HepG2 (cell line): ENCODE measurements at regions not wholly inside any gene's neighbourhood (a gene's known extent, or its start where the extent isn't known, plus 50 kb on each side); places are given as distances from the start of the nearest gene placed in this dataset.

Source experiments
- AHR ChIP-seq: IDR thresholded peaks from 2 replicates; pipeline ENCODE4 v1.6.1; 2018; ENCODE audit warnings: missing genetic modification reagents, missing compliant biosample characterization
- ASH2L ChIP-seq: fragments of 300-600, 200-600 bp; sonication (generic); IDR thresholded peaks from 2 replicates; pipeline ENCODE4 v1.7.0; 2017; ENCODE audit warnings: low read depth, mild to moderate bottlenecking, moderate library complexity, mixed read lengths, low read length; ENCODE audit not compliant: insufficient read length
- ATF6 ChIP-seq: sonication (generic); formaldehyde crosslinking; conservative IDR thresholded peaks from 2 replicates; pipeline ENCODE4 v1.4.0; 2020; ENCODE audit warnings: missing genetic modification reagents
- CENPT ChIP-seq: sonication (generic); formaldehyde crosslinking; IDR thresholded peaks from 2 replicates; pipeline ENCODE4 v1.8.0; 2022; ENCODE audit warnings: low read depth, mild to moderate bottlenecking, moderate library complexity, missing genetic modification reagents
- E2F2 ChIP-seq: sonication (generic); formaldehyde crosslinking; IDR thresholded peaks from 2 replicates; pipeline ENCODE4 v1.4.0; 2020; ENCODE audit warnings: missing genetic modification reagents, borderline replicate concordance
- GPBP1L1 ChIP-seq: sonication (generic); formaldehyde crosslinking; IDR thresholded peaks from 2 replicates; pipeline ENCODE4 v1.5.0; 2020; ENCODE audit warnings: mild to moderate bottlenecking, missing genetic modification reagents
- GTF3A ChIP-seq: sonication (generic); formaldehyde crosslinking; conservative IDR thresholded peaks from 2 replicates; pipeline ENCODE4 v1.4.0; 2020; ENCODE audit warnings: mild to moderate bottlenecking, missing genetic modification reagents
- GZF1 ChIP-seq: sonication (generic); formaldehyde crosslinking; IDR thresholded peaks from 2 replicates; pipeline ENCODE4 v1.5.1; 2020; ENCODE audit warnings: mild to moderate bottlenecking, missing genetic modification reagents
- HNF4A ChIP-seq: sonication (generic); formaldehyde crosslinking; IDR thresholded peaks from 2 replicates; pipeline ENCODE4 v1.4.0; 2020; ENCODE audit warnings: missing genetic modification reagents
- HNRNPUL1 ChIP-seq: fragments of 200-400 bp; formaldehyde crosslinking; IDR thresholded peaks from 2 replicates; pipeline ENCODE4 v1.6.1; 2017; ENCODE audit warnings: low read depth, mild to moderate bottlenecking, low read length, moderate library complexity
- JUND ChIP-seq: sonication (generic); formaldehyde crosslinking; IDR thresholded peaks from 2 replicates; pipeline ENCODE4 v1.8.0; 2022; ENCODE audit warnings: mild to moderate bottlenecking, missing genetic modification reagents
- RXRA ChIP-seq: sonication (generic); formaldehyde crosslinking; IDR thresholded peaks from 2 replicates; pipeline ENCODE4 v1.5.1; 2020; ENCODE audit warnings: missing genetic modification reagents
- U2AF2 ChIP-seq: fragments of 200-400 bp; formaldehyde crosslinking; IDR thresholded peaks from 2 replicates; pipeline ENCODE4 v1.6.1; 2017; ENCODE audit warnings: low read depth, mild to moderate bottlenecking, low read length
- ZBTB42 ChIP-seq: sonication (generic); formaldehyde crosslinking; IDR thresholded peaks from 2 replicates; pipeline ENCODE4 v1.5.0; 2020; ENCODE audit warnings: mild to moderate bottlenecking, missing genetic modification reagents
- ZFAT ChIP-seq: sonication (generic); formaldehyde crosslinking; conservative IDR thresholded peaks from 2 replicates; pipeline ENCODE4 v1.8.1; 2023; ENCODE audit warnings: missing genetic modification reagents, inconsistent platforms
- ZFP1 ChIP-seq: IDR thresholded peaks from 2 replicates; pipeline ENCODE4 v1.6.1; 2016
- ZMYM3 ChIP-seq: sonication (generic); formaldehyde crosslinking; IDR thresholded peaks from 2 replicates; pipeline ENCODE4 v1.5.1; 2020; ENCODE audit warnings: mild to moderate bottlenecking, missing genetic modification reagents
- ZMYM4 ChIP-seq: sonication (generic); formaldehyde crosslinking; IDR thresholded peaks from 2 replicates; pipeline ENCODE4 v1.8.1; 2023; ENCODE audit warnings: mild to moderate bottlenecking, missing genetic modification reagents
- ZNF101 ChIP-seq: sonication (generic); formaldehyde crosslinking; IDR thresholded peaks from 2 replicates; pipeline ENCODE4 v1.4.0; 2020; ENCODE audit warnings: mild to moderate bottlenecking, low read depth, missing genetic modification reagents, borderline replicate concordance
- ZNF264 ChIP-seq: sonication (generic); formaldehyde crosslinking; IDR thresholded peaks from 2 replicates; pipeline ENCODE4 v1.4.0; 2020; ENCODE audit warnings: missing genetic modification reagents
- ZNF33A ChIP-seq: sonication (generic); formaldehyde crosslinking; IDR thresholded peaks from 2 replicates; pipeline ENCODE4 v1.5.1; 2020; ENCODE audit warnings: missing genetic modification reagents, mild to moderate bottlenecking, moderate library complexity, borderline replicate concordance
- ZNF367 ChIP-seq: sonication (generic); formaldehyde crosslinking; IDR thresholded peaks from 2 replicates; pipeline ENCODE4 v1.4.0; 2020; ENCODE audit warnings: missing genetic modification reagents, borderline replicate concordance
- ZNF574 ChIP-seq: sonication (generic); formaldehyde crosslinking; IDR thresholded peaks from 2 replicates; pipeline ENCODE4 v1.4.0; 2020; ENCODE audit warnings: missing genetic modification reagents
- TF ChIP-seq, protein P1 (sequence below): sonication (generic); formaldehyde crosslinking; IDR thresholded peaks from 2 replicates; pipeline ENCODE4 v1.4.0; 2020; ENCODE audit warnings: missing genetic modification reagents

DNA sequence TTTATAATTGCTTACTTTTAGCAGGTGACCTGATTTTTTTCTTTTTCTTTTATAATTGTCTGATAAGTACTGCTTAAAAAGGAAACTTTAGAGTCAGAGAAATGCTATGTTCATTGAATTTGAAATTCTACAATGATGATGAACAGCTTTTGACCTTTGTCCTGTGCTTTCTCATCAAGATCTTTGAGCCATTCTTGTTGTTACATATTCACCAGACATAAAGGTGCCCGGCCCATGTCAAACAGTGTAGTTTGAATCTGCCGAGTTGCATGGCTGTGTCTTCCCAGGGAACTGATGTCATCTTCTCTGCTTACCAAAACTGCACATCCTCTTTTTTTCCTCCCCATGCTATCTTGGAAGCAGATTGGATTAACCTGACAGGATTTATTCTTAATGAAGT lies 163.6 kb downstream of the LRRC70 start (continued):
- TF ChIP-seq E2F2 (CRISPR knock-in tag) (no peak), ZFP1 (CRISPR knock-in tag) (no peak), ATF6 (no peak), ZNF101 (CRISPR knock-in tag) (no peak), ASH2L (peak; percentile 23), ZBTB42 (CRISPR knock-in tag) (no peak), GPBP1L1 (no peak), U2AF2 (no peak), CENPT (CRISPR knock-in tag) (no peak), RXRA (CRISPR knock-in tag) (no peak), JUND (CRISPR knock-in tag) (no peak), HNRNPUL1 (no peak), ZNF33A (no peak), ZNF264 (CRISPR knock-in tag) (no peak), ZMYM4 (0 out of 2 replicates have a peak, but pooled peaks have one; percentile 40), GZF1 (CRISPR knock-in tag) (no peak), GTF3A (CRISPR knock-in tag) (no peak), HNF4A (peak; percentile 86), ZMYM3 (no peak), ZNF574 (CRISPR knock-in tag) (no peak), ZFAT (CRISPR knock-in tag) (no peak), ZNF367 (CRISPR knock-in tag) (no peak), AHR (CRISPR knock-in tag) (no peak)
- TF ChIP-seq, protein P1, sequence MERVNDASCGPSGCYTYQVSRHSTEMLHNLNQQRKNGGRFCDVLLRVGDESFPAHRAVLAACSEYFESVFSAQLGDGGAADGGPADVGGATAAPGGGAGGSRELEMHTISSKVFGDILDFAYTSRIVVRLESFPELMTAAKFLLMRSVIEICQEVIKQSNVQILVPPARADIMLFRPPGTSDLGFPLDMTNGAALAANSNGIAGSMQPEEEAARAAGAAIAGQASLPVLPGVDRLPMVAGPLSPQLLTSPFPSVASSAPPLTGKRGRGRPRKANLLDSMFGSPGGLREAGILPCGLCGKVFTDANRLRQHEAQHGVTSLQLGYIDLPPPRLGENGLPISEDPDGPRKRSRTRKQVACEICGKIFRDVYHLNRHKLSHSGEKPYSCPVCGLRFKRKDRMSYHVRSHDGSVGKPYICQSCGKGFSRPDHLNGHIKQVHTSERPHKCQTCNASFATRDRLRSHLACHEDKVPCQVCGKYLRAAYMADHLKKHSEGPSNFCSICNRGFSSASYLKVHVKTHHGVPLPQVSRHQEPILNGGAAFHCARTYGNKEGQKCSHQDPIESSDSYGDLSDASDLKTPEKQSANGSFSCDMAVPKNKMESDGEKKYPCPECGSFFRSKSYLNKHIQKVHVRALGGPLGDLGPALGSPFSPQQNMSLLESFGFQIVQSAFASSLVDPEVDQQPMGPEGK (CRISPR knock-in tag), result no peak
